ENCODE measurements at regions not wholly inside any gene's neighbourhood (a gene's known extent, or its start where the extent isn't known, plus 50 kb on each side); places are given as distances from the start of the nearest gene placed in this dataset.

DNA sequence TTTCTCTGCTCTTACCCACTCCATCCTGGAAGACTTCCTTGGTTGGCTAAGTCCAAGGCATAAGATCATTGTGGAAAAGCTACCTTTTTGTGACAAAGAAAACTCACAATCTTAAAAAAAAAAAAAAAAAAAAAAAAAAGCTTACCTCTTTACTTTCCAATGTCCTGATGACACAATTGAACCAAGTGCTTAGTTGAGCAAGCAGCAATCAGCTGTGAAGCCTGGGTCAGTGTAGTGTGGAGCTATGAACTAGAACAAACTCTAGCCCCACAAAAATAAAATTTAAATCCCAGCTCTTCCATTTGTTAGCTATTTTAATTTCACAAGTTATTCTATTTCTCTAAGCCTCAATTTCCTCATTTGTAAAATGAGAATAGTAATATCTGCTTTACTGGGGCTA, 647.6 kb downstream of the LMO4 start:
- no peaks in the 10 kb centered on the region for H3K27me3 ChIP-seq
- H3K4me1 ChIP-seq: no peaks in the 10 kb centered on the region
- in situ Hi-C loops (cut with MboI; ENCODE audit: low pct_ligation_motif_present in 1 of 4, low pct_unique_long_range_greater_than_20kb in 1 of 4, low sequenced_read_pairs in 3 of 4) (no loop called here), intact Hi-C loops (cut with DNase I; ENCODE audit: low total_unique reads) (no loop called here)
- no peak for DNase-seq
- H3K36me3 ChIP-seq: no peaks in the 10 kb centered on the region
- no peak for TF ChIP-seq CTCF (IDR thresholded peaks at IDR 0.05)
- H3K27ac ChIP-seq: no peak overlapping the region
- H3K4me3 ChIP-seq: no peak overlapping the region
- no peaks in the 10 kb centered on the region for H3K9me3 ChIP-seq

DNA sequence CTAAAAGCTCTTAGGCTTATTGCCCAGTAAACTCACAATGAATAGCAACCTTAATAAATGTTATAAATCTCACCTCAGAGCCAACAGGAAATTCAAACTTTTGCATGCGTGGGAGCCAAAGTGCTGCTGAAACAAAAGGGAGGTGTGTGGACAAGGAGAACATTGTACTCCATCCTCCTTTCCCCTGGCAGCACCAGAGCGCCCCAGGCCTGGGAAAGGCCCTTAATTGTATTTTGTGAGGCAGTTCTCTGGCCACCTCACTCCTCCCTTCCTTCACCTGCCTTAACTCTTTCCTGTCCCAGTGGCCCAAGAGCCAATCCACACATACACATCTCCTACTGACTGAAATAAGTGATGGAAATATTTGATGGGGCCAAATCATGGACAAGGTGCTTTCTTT, 648.5 kb downstream of the LMO4 start:
- H3K4me1 ChIP-seq: no peaks in the 10 kb centered on the region
- H3K27ac ChIP-seq: no peak overlapping the region
- no peaks in the 10 kb centered on the region for H3K36me3 ChIP-seq
- in situ Hi-C loops (cut with MboI; ENCODE audit: low pct_ligation_motif_present in 1 of 4, low pct_unique_long_range_greater_than_20kb in 1 of 4, low sequenced_read_pairs in 3 of 4) (no loop called here), intact Hi-C loops (cut with DNase I; ENCODE audit: low total_unique reads) (no loop called here)
- H3K9me3 ChIP-seq: no peaks in the 10 kb centered on the region
- DNase-seq: no peak
- no peaks in the 10 kb centered on the region for H3K27me3 ChIP-seq
- WGBS, 2 donors (ENCODE audit: low coverage in 1 of 2): 54% methylated on average over 2 of the region's 2 CpGs; no CpG with 5 or more reads in 1 of the 2 donors
- no peak for TF ChIP-seq POLR2A (IDR thresholded peaks at IDR 0.05)
- no peak for TF ChIP-seq POLR2AphosphoS5 (IDR thresholded peaks at IDR 0.05)
- TF ChIP-seq EP300 (IDR thresholded peaks at IDR 0.05; ENCODE audit: low read depth): no peak
- no peak for TF ChIP-seq CTCF (IDR thresholded peaks at IDR 0.05)
- no peak overlapping the region for H3K4me3 ChIP-seq

DNA sequence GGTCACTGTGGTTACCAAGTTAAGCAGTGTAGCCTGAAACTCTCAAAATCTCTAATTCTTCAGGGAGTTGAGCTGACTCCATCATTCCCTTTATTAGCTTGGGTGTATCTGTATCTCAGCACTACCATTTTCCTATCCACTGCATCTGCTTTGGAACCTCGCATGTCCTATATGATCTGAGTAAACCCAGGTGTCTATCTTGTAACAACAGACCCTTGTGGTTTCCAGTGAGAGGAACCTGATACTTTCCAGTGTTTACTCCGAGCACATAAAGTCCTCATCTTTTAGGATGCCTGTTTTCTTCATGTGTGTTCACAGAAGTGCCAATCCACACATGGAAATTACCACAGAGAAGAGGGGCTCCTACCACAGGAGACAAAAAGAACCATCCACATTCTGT, 650.4 kb downstream of the LMO4 start:
- 90 to 100% methylated on average over 1 to 2 of the region's 2 CpGs for WGBS, 2 donors (ENCODE audit: low coverage in 1 of 2)
- intact Hi-C loops (cut with DNase I; ENCODE audit: low total_unique reads) (no loop called here), in situ Hi-C loops (cut with MboI; ENCODE audit: low pct_ligation_motif_present in 1 of 4, low pct_unique_long_range_greater_than_20kb in 1 of 4, low sequenced_read_pairs in 3 of 4) (no loop called here)
- DNase-seq: no peak
- no peak for TF ChIP-seq POLR2A (IDR thresholded peaks at IDR 0.05)
- no peak for TF ChIP-seq POLR2AphosphoS5 (IDR thresholded peaks at IDR 0.05)
- no peak for TF ChIP-seq CTCF (IDR thresholded peaks at IDR 0.05)
- no peak for TF ChIP-seq EP300 (IDR thresholded peaks at IDR 0.05; ENCODE audit: low read depth)
- Histone ChIP-seq H3K36me3 (no peaks in the 10 kb centered on the region), H3K4me3 (no peak overlapping the region), H3K9me3 (no peaks in the 10 kb centered on the region), H3K4me1 (no peaks in the 10 kb centered on the region), H3K27me3 (no peaks in the 10 kb centered on the region), H3K27ac (no peak overlapping the region)

DNA sequence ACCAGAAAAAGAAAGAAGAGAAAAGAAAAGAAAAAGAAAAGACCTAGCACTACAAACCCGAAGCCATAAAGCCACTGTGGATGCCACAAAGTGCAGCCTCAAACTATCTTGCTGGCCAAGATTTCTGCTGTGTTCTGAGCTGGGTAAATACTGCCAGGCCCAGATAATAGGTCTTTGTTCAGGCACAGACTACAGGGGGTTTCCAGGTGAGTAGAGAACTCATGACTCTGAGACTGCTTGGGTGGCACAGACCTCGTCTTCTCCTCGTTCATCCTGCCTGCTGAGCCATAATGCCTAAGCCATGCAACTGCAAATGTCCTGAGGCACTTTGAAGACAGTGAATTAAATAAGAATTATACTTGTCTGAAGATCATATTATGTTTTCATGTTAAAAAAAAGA, 651.8 kb downstream of the LMO4 start:
- H3K4me1 ChIP-seq: no peaks in the 10 kb centered on the region
- intact Hi-C loops (cut with DNase I; ENCODE audit: low total_unique reads): no loop called here
- no peak for DNase-seq
- H3K4me3 ChIP-seq: no peak overlapping the region
- H3K27me3 ChIP-seq: no peaks in the 10 kb centered on the region
- H3K36me3 ChIP-seq: no peaks in the 10 kb centered on the region
- H3K27ac ChIP-seq: no peak overlapping the region
- in situ Hi-C loops (cut with MboI; ENCODE audit: low pct_ligation_motif_present in 1 of 4, low pct_unique_long_range_greater_than_20kb in 1 of 4, low sequenced_read_pairs in 3 of 4): no loop called here
- 36 to 54% methylated on average over 3 of the region's 3 CpGs for WGBS, 2 donors (ENCODE audit: low coverage in 1 of 2)
- no peaks in the 10 kb centered on the region for H3K9me3 ChIP-seq
- no peak for TF ChIP-seq POLR2A (IDR thresholded peaks at IDR 0.05)
- no peak for TF ChIP-seq CTCF (IDR thresholded peaks at IDR 0.05)
- TF ChIP-seq POLR2AphosphoS5 (IDR thresholded peaks at IDR 0.05): no peak
- no peak for TF ChIP-seq EP300 (IDR thresholded peaks at IDR 0.05; ENCODE audit: low read depth)
